GM23338 (cell line): ENCODE measurements at regions not wholly inside any gene's neighbourhood (a gene's known extent, or its start where the extent isn't known, plus 50 kb on each side); places are given as distances from the start of the nearest gene placed in this dataset.

Source experiments
- ATAC-seq: fragments of 200-7000 bp; cut with Tn5 transposase; 3 replicates; pipeline ENCODE4 v1.9.1; 2020
- DNase-seq: peaks from one replicate; pipeline ENCODE4 v3.0.0-alpha.2; 2015; ENCODE audit warnings: low spot score
- H2AFZ ChIP-seq: fragments of 200-600 bp; sonication (generic); 2 replicates; pipeline ENCODE4 v1.8.0; 2016; ENCODE audit warnings: antibody characterized with exemption, mild to moderate bottlenecking, moderate library complexity
- H3F3A ChIP-seq: fragments of 200-600 bp; sonication (generic); replicated peaks from 2 replicates; pipeline ENCODE4 v1.8.0; 2017; ENCODE audit warnings: antibody characterized with exemption, mixed run types, low read depth
- H3K27ac ChIP-seq: fragments of 200-600 bp; sonication (generic); 2 replicates; pipeline ENCODE4 v1.6.1; 2016; ENCODE audit warnings: low read depth
- H3K27me3 ChIP-seq: fragments of 200-600 bp; sonication (generic); 2 replicates; pipeline ENCODE4 v1.8.0; 2016; ENCODE audit warnings: mild to moderate bottlenecking, mixed run types, moderate library complexity; ENCODE audit not compliant: insufficient read depth
- H3K36me3 ChIP-seq: fragments of 200-600 bp; sonication (generic); 2 replicates; pipeline ENCODE4 v1.8.0; 2016; ENCODE audit warnings: mild to moderate bottlenecking; ENCODE audit not compliant: insufficient read depth
- H3K4me1 ChIP-seq: fragments of 200-600 bp; sonication (generic); 2 replicates; pipeline ENCODE4 v1.8.0; 2016; ENCODE audit warnings: mild to moderate bottlenecking, moderate library complexity; ENCODE audit not compliant: insufficient read depth
- H3K4me2 ChIP-seq: fragments of 200-600 bp; sonication (generic); 2 replicates; pipeline ENCODE4 v1.7.1; 2017; ENCODE audit warnings: mixed run types
- H3K4me3 ChIP-seq: fragments of 200-600 bp; sonication (generic); 2 replicates; pipeline ENCODE4 v1.6.1; 2016; ENCODE audit warnings: mixed run types
- H3K79me2 ChIP-seq: fragments of 200-600 bp; sonication (generic); replicated peaks from 2 replicates; pipeline ENCODE4 v1.8.0; 2017; ENCODE audit warnings: mild to moderate bottlenecking; ENCODE audit not compliant: insufficient read depth
- H3K9me2 ChIP-seq: fragments of 200-600 bp; sonication (generic); 2 replicates; pipeline ENCODE4 v1.8.0; 2017; ENCODE audit not compliant: insufficient read depth
- H4K20me1 ChIP-seq: fragments of 200-600 bp; sonication (generic); replicated peaks from 2 replicates; pipeline ENCODE4 v1.8.0; 2017; ENCODE audit warnings: mild to moderate bottlenecking; ENCODE audit not compliant: insufficient read depth
- H3K27ac Mint-ChIP-seq: 2 replicates; pipeline ENCODE4 v1.8.0; 2020; ENCODE audit warnings: inconsistent platforms, mild to moderate bottlenecking, moderate library complexity, mixed read lengths
- H3K27me3 Mint-ChIP-seq: 3 replicates; pipeline ENCODE4 v1.8.0; 2022; ENCODE audit warnings: low read depth, mild to moderate bottlenecking, moderate library complexity, mixed read lengths, inconsistent platforms; ENCODE audit not compliant: insufficient read depth, poor library complexity
- H3K36me3 Mint-ChIP-seq: 3 replicates; pipeline ENCODE4 v1.8.0; 2021; ENCODE audit warnings: low read depth, mild to moderate bottlenecking, inconsistent platforms, moderate library complexity, mixed read lengths
- H3K4me1 Mint-ChIP-seq: 3 replicates; pipeline ENCODE4 v1.8.0; 2020; ENCODE audit warnings: mild to moderate bottlenecking, inconsistent platforms, mixed read lengths
- H3K4me3 Mint-ChIP-seq: 3 replicates; pipeline ENCODE4 v1.8.0; 2021; ENCODE audit warnings: moderate library complexity, mild to moderate bottlenecking, inconsistent platforms, mixed read lengths
- H3K9me3 Mint-ChIP-seq: 3 replicates; pipeline ENCODE4 v1.8.0; 2020; ENCODE audit warnings: moderate library complexity, mild to moderate bottlenecking, inconsistent platforms, mixed read lengths
- CREB1 ChIP-seq: fragments of 250-450 bp; sonication (Bioruptor Pico); IDR thresholded peaks from 2 replicates; pipeline ENCODE4 v1.5.0; 2020; ENCODE audit warnings: low read depth, mild to moderate bottlenecking, moderate library complexity
- ETS1 ChIP-seq: IDR thresholded peaks from 2 replicates; pipeline ENCODE4 v1.6.1; 2016; ENCODE audit warnings: antibody characterized with exemption
- EZH2 ChIP-seq: fragments of 200-600 bp; sonication (generic); IDR thresholded peaks from one replicate; pipeline ENCODE4 v1.8.0; 2017; ENCODE audit warnings: antibody characterized with exemption, mild to moderate bottlenecking, low read depth; ENCODE audit not compliant: unreplicated experiment
- JUNB ChIP-seq: IDR thresholded peaks from one replicate; pipeline ENCODE4 v1.6.1; 2016; ENCODE audit warnings: antibody characterized with exemption; ENCODE audit not compliant: unreplicated experiment
- NANOG ChIP-seq: IDR thresholded peaks from 2 replicates; pipeline ENCODE4 v1.6.1; 2016; ENCODE audit warnings: antibody characterized with exemption, borderline replicate concordance
- POLR2AphosphoS5 ChIP-seq: IDR thresholded peaks from 2 replicates; pipeline ENCODE4 v1.6.1; 2016; ENCODE audit warnings: antibody characterized with exemption, low read depth
- REST ChIP-seq: IDR thresholded peaks from one replicate; pipeline ENCODE4 v1.6.1; 2018; ENCODE audit warnings: antibody characterized with exemption; ENCODE audit not compliant: unreplicated experiment
- STAT1 ChIP-seq: IDR thresholded peaks from one replicate; pipeline ENCODE4 v1.6.1; 2016; ENCODE audit warnings: antibody characterized with exemption; ENCODE audit not compliant: unreplicated experiment
- ZNF331 ChIP-seq: fragments of 250-450 bp; sonication (Bioruptor Pico); IDR thresholded peaks from 2 replicates; pipeline ENCODE4 v1.5.0; 2020; ENCODE audit warnings: low read depth, mild to moderate bottlenecking, moderate library complexity
- ZNF462 ChIP-seq: fragments of 250-450 bp; sonication (Bioruptor Pico); IDR thresholded peaks from 2 replicates; pipeline ENCODE4 v1.5.0; 2020; ENCODE audit warnings: mild to moderate bottlenecking, moderate library complexity

GRCh38 chr5:58012801-58013315 is 447.0 kb downstream of the PLK2 start:
- Mint-ChIP-seq H3K4me1 (peaks cover 7% of the 10 kb centered on the region; the same call in 1 of the 3 replicates), H3K9me3 (no peaks in the 10 kb centered on the region), H3K4me3 (no peak overlapping the region), H3K27me3 (no peaks in the 10 kb centered on the region), H3K36me3 (no peaks in the 10 kb centered on the region), H3K27ac (no peak overlapping the region)
- Histone ChIP-seq H3K4me3 (no peak overlapping the region), H3K4me1 (no peaks in the 10 kb centered on the region), H3K27ac (no peak overlapping the region), H3K9me2 (no peaks in the 10 kb centered on the region), H3K79me2 (no peaks in the 10 kb centered on the region), H4K20me1 (no peaks in the 10 kb centered on the region), H3K36me3 (no peaks in the 10 kb centered on the region), H3K27me3 (no peaks in the 10 kb centered on the region), H3F3A (no peaks in the 10 kb centered on the region), H3K4me2 (no peak overlapping the region), H2AFZ (no peak overlapping the region)
- ATAC-seq (no peak), DNase-seq (no peak)
- no peak for TF ChIP-seq JUNB
- no peak for TF ChIP-seq ZNF462
- no peak for TF ChIP-seq ZNF331 (CRISPR knock-in tag)
- TF ChIP-seq STAT1, result no peak
- no peak for TF ChIP-seq EZH2
- TF ChIP-seq ETS1, result no peak
- no peak for TF ChIP-seq NANOG
- no peak for TF ChIP-seq CREB1 (CRISPR knock-in tag)
- TF ChIP-seq POLR2AphosphoS5, result no peak
- TF ChIP-seq REST, result no peak
